ENCODE measurements at regions not wholly inside any gene's neighbourhood (a gene's known extent, or its start where the extent isn't known, plus 50 kb on each side); places are given as distances from the start of the nearest gene placed in this dataset.

GRCh38 chr1:34369701-34370455 is 193.2 kb downstream of the C1orf94 start:
- H3K9me1 ChIP-seq (ENCODE audit: control insufficient read depth, insufficient read depth, low read length) = no peaks in the 10 kb centered on the region
- no peak overlapping the region for H3K9ac ChIP-seq (ENCODE audit: insufficient read depth in 1 of 2, low read depth in 2 of 2, low read length in 2 of 2)
- no peak overlapping the region for H3K4me2 ChIP-seq (ENCODE audit: insufficient read depth, low read length)
- H3K9me3 ChIP-seq (replicated peaks; ENCODE audit: control insufficient read depth, insufficient read depth, low read depth, low read length) = no peaks in the 10 kb centered on the region
- in situ Hi-C loops (cut with MboI) = no loop called here
- no peak overlapping the region for H2AFZ ChIP-seq (ENCODE audit: low read depth, low read length)
- no peak overlapping the region for H3K4me3 ChIP-seq
- peaks cover 0 to 14% of the 10 kb centered on the region in 2 experiments; a peak in 1 of 5 replicates for H3K27me3 ChIP-seq (ENCODE audit: control insufficient read depth in 2 of 2, insufficient read depth in 2 of 2, low read length in 2 of 2)
- H3K4me1 ChIP-seq (replicated peaks in 1 of 2; ENCODE audit: control insufficient read depth in 2 of 2, insufficient read depth in 2 of 2, low read length in 2 of 2) = no peaks in the 10 kb centered on the region
- ATAC-seq = no peak
- POLR2A ChIA-PET = interaction anchor here (0.7 kb wide), 1 partner anchor 11 kb away, joined by 3 read pairs; no protein-coding TSS in a partner anchor
- no peak overlapping the region for H3K27ac ChIP-seq (ENCODE audit: extremely low read depth, low read depth, low read length)
- no peak for DNase-seq (ENCODE audit: extremely low read depth in 1 of 4, low spot score in 3 of 4)
- no peaks in the 10 kb centered on the region for H3K36me3 ChIP-seq (ENCODE audit: control insufficient read depth, insufficient read depth, low read length)
- no peaks in the 10 kb centered on the region for H3K79me2 ChIP-seq (ENCODE audit: control insufficient read depth, insufficient read depth, low read length)
- no TSS peak for BruUV-seq (replicated peaks)
- CTCF ChIA-PET (ENCODE audit: low intra/inter-chr PET ratio) = no interaction called here
- 0% methylated on average over 10 of the region's 10 CpGs for whole genome bisulfite sequencing (ENCODE audit: insufficient coverage, low coverage, missing lambda C conversion rate)
- no peaks in the 10 kb centered on the region for H4K20me1 ChIP-seq (replicated peaks; ENCODE audit: control insufficient read depth, insufficient read depth, low read length)
- intact Hi-C loops (cut with micrococcal nuclease) = no loop called here
- no peak for FAIRE-seq
- TF ChIP-seq, protein P1, sequence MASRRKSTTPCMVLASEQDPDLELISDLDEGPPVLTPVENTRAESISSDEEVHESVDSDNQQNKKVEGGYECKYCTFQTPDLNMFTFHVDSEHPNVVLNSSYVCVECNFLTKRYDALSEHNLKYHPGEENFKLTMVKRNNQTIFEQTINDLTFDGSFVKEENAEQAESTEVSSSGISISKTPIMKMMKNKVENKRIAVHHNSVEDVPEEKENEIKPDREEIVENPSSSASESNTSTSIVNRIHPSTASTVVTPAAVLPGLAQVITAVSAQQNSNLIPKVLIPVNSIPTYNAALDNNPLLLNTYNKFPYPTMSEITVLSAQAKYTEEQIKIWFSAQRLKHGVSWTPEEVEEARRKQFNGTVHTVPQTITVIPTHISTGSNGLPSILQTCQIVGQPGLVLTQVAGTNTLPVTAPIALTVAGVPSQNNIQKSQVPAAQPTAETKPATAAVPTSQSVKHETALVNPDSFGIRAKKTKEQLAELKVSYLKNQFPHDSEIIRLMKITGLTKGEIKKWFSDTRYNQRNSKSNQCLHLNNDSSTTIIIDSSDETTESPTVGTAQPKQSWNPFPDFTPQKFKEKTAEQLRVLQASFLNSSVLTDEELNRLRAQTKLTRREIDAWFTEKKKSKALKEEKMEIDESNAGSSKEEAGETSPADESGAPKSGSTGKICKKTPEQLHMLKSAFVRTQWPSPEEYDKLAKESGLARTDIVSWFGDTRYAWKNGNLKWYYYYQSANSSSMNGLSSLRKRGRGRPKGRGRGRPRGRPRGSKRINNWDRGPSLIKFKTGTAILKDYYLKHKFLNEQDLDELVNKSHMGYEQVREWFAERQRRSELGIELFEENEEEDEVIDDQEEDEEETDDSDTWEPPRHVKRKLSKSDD (conservative IDR thresholded peaks at IDR 0.05; ENCODE audit: low read length) = no peak
- no peak for TF ChIP-seq STAT6 (CRISPR knock-in tag; IDR thresholded peaks at IDR 0.05)
- TF ChIP-seq CTBP1 (IDR thresholded peaks at IDR 0.05; ENCODE audit: borderline replicate concordance) = no peak
- no peak for TF ChIP-seq ZNF436 (CRISPR knock-in tag; IDR thresholded peaks at IDR 0.05)
- no peak for TF ChIP-seq ZBTB43 (CRISPR knock-in tag; IDR thresholded peaks at IDR 0.05)
- TF ChIP-seq TFAM (CRISPR knock-in tag; conservative IDR thresholded peaks at IDR 0.05) = no peak
- no peak for TF ChIP-seq NELFE (IDR thresholded peaks at IDR 0.05; ENCODE audit: insufficient read depth, insufficient read length)
- TF ChIP-seq, protein P2, sequence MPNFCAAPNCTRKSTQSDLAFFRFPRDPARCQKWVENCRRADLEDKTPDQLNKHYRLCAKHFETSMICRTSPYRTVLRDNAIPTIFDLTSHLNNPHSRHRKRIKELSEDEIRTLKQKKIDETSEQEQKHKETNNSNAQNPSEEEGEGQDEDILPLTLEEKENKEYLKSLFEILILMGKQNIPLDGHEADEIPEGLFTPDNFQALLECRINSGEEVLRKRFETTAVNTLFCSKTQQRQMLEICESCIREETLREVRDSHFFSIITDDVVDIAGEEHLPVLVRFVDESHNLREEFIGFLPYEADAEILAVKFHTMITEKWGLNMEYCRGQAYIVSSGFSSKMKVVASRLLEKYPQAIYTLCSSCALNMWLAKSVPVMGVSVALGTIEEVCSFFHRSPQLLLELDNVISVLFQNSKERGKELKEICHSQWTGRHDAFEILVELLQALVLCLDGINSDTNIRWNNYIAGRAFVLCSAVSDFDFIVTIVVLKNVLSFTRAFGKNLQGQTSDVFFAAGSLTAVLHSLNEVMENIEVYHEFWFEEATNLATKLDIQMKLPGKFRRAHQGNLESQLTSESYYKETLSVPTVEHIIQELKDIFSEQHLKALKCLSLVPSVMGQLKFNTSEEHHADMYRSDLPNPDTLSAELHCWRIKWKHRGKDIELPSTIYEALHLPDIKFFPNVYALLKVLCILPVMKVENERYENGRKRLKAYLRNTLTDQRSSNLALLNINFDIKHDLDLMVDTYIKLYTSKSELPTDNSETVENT (CRISPR knock-in tag; IDR thresholded peaks at IDR 0.05) = no peak
- no peak for TF ChIP-seq GTF2A2 (tag; IDR thresholded peaks at IDR 0.05)
- TF ChIP-seq MEF2A (IDR thresholded peaks at IDR 0.05; ENCODE audit: control insufficient read depth, low read depth, low read length) = no peak

Measured in K562 (cell line).